Central memory CD8-positive, alpha-beta T cell (primary cell): ENCODE measurements at regions not wholly inside any gene's neighbourhood (a gene's known extent, or its start where the extent isn't known, plus 50 kb on each side); places are given as distances from the start of the nearest gene placed in this dataset.
"Not testable (repeated sequence)": the region's sequence is repeated elsewhere in the genome, so short reads cannot be mapped to it uniquely, and the experiment has no call there.

Experiments used
- ATAC-seq: fragments of 150-1000 bp; cut with Tn5 transposase; replicated peaks from 2 replicates; pipeline ENCODE4 v1.10.0; 2022; ENCODE audit warnings: mild to moderate bottlenecking, moderate FRiP score, moderate number of reproducible peaks; ENCODE audit not compliant: poor library complexity, severe bottlenecking; ENCODE audit errors: extremely low read depth
- DNase-seq, 2 donors: peaks; one replicate each; pipeline ENCODE4 v3.0.0; 2021; ENCODE audit warnings: low spot score in 2 of 2
- H3K27ac Mint-ChIP-seq: one replicate; pipeline ENCODE4 v1.8.0; 2022; ENCODE audit warnings: low read depth, mild to moderate bottlenecking, moderate library complexity, mixed read lengths
- H3K27me3 Mint-ChIP-seq: one replicate; pipeline ENCODE4 v1.8.0; 2022; ENCODE audit warnings: mixed read lengths
- H3K36me3 Mint-ChIP-seq: one replicate; pipeline ENCODE4 v1.8.0; 2022; ENCODE audit warnings: mild to moderate bottlenecking, moderate library complexity, mixed read lengths; ENCODE audit not compliant: insufficient read depth
- H3K4me1 Mint-ChIP-seq: one replicate; pipeline ENCODE4 v1.8.0; 2022; ENCODE audit warnings: mixed read lengths
- H3K4me3 Mint-ChIP-seq: one replicate; pipeline ENCODE4 v1.8.0; 2022; ENCODE audit warnings: mild to moderate bottlenecking, moderate library complexity, mixed read lengths
- H3K9me3 Mint-ChIP-seq: one replicate; pipeline ENCODE4 v1.8.0; 2022; ENCODE audit warnings: mixed read lengths

DNA sequence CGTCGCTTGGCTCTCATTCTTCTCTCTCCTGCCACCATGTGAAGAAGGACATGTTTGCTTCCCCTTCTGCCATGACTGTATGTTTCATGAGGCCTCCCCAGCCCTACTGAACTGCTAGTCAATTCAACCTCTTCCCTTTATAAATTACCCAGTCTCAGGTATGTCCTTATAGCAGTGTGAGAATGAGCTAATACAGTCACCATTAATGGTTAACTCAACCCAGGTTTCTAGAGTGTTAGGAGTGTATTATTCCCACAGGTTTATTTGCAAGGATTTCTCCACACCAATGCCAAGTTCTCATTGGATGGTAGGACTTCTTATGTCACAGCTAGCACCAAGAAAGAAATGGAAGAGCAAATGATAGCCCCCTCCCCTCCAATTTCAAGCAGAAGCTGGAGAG is 71.9 kb downstream of the DYNAP start:
- H3K9me3 Mint-ChIP-seq: peaks cover 6% of the 10 kb centered on the region
- H3K27me3 Mint-ChIP-seq: peaks cover 20% of the 10 kb centered on the region
- no peak overlapping the region for H3K27ac Mint-ChIP-seq
- no peak overlapping the region for H3K4me3 Mint-ChIP-seq
- peaks cover 2% of the 10 kb centered on the region for H3K36me3 Mint-ChIP-seq
- DNase-seq (no peak), ATAC-seq (no peak)
- H3K4me1 Mint-ChIP-seq: no peaks in the 10 kb centered on the region

DNA sequence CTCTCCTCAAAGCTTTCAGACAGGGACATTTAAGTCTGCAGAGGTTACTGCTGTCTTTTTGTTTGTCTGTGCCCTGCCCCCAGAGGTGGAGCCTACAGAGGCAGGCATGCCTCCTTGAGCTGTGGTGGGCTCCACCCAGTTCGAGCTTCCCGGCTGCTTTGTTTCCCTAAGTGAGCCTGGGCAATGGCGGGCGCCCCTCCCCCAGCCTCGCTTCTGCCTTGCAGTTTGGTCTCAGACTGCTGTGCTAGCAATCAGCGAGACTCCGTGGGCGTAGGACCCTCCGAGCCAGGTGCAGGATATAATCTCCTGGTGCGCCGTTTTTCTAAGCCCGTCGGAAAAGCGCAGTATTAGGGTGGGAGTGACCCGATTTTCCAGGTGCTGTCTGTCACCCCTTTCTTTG is 78.7 kb downstream of the DYNAP start:
- H3K27me3 Mint-ChIP-seq: peaks cover 18% of the 10 kb centered on the region
- DNase-seq, ATAC-seq, H3K9me3 Mint-ChIP-seq, H3K4me3 Mint-ChIP-seq, H3K4me1 Mint-ChIP-seq, H3K36me3 Mint-ChIP-seq, H3K27ac Mint-ChIP-seq: not testable (repeated sequence)

DNA sequence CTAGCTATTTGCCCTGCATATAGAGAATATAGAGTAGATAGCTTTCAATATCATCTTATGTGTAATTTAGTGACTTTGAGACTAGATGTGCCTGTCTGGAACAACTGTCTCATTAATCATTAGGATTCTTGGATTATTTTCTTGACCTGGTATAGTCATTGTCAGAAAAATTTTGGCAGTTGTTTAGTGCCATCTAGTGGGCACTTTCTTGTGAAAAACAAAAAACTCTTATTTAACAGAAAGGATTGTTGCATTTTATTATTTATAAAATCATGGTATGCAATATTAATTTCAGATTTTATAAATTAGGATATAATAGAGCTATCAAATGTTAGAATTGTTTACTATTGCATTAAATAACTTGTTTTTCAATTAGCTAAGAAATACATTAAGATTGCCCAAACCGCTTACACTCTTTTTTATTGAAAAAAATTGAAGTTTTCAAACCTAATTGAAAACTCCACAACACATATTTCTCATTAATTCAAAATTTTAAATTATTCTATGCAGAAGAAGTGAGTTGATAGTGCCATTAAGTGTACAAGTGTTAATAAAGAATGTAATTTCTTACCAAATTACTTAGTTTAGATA is 80.3 kb downstream of the DYNAP start:
- ATAC-seq (no peak), DNase-seq (no peak)
- Mint-ChIP-seq H3K4me3 (no peak overlapping the region), H3K36me3 (no peaks in the 10 kb centered on the region), H3K27ac (no peak overlapping the region), H3K9me3 (no peaks in the 10 kb centered on the region), H3K27me3 (peaks cover 18% of the 10 kb centered on the region), H3K4me1 (no peaks in the 10 kb centered on the region)

DNA sequence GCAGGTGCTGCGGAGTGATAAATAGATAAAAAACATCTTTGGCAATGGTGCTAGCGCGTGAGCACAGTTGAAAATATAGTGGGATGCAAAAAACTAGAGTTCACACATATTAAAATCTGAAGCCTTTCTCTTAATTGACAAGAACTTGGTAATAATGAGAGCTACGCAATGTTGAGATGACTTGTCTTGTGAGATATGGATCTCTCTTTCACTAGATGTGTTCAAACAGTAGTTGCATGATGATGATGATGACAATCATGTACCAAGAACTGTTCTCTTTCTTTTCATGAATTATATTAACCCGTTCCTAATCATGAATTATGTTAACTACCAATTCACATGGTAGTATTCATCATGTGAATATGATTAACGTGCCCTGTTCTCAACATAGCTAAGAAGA is 81.1 kb downstream of the DYNAP start:
- H3K27ac Mint-ChIP-seq: no peak overlapping the region
- peaks cover 16% of the 10 kb centered on the region for H3K27me3 Mint-ChIP-seq
- DNase-seq (no peak), ATAC-seq (no peak)
- H3K4me3 Mint-ChIP-seq: no peak overlapping the region
- H3K9me3 Mint-ChIP-seq: no peaks in the 10 kb centered on the region
- no peaks in the 10 kb centered on the region for H3K36me3 Mint-ChIP-seq
- H3K4me1 Mint-ChIP-seq: no peaks in the 10 kb centered on the region

DNA sequence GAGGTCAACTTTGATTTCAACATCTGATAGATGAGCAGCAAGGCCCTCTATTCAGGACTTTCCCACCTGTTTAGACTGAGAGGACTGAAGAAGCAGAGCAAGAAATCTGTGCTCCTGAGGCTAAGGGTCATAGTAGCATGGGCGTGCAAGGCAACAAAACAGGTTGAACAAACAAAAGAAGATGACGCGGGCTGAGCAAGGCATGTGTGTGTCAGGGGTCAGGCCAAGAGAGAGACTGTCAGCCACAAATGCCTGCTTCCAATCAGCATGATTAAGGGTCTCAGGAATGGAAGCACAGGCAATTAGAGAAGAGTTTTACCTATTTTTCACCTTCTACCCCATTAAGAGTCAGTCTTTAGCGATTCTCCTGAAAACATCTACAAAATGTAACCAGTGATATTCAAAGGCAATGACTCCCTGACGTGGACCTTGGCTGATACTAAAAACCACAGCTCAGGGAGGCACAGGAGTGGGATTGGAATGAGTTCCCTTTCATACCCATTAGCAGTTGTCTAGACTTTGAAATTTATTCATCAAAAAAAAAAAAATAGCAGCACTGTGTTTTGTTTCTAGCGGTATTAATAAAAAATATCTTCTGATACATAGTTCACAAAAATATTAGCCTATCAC is 81.9 kb downstream of the DYNAP start:
- H3K9me3 Mint-ChIP-seq: no peaks in the 10 kb centered on the region
- H3K27me3 Mint-ChIP-seq: peaks cover 10% of the 10 kb centered on the region
- no peak overlapping the region for H3K4me3 Mint-ChIP-seq
- no peak for DNase-seq
- H3K36me3 Mint-ChIP-seq: no peaks in the 10 kb centered on the region
- no peak overlapping the region for H3K27ac Mint-ChIP-seq
- no peak for ATAC-seq
- H3K4me1 Mint-ChIP-seq: no peaks in the 10 kb centered on the region

DNA sequence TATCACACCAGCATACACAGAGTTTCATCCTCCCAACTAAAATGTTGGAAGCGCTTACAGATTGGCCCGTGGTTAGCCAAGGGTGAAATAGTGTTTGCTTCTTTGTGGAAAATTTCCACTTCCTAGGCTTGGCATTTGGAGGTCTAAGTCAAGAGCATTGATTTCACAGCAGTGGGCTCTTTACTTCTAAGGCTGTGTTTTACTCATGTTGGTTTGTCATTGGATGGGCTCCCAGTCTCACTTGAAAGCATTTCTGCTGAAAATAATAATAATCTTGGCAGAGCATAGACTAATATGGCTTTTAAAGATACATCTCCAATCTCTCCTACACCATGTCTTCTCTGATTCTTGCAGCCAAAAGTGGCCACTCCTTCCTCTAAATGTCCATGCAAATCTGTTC is 82.9 kb downstream of the DYNAP start:
- DNase-seq: no peak
- no peaks in the 10 kb centered on the region for H3K9me3 Mint-ChIP-seq
- no peak for ATAC-seq
- peaks cover 1% of the 10 kb centered on the region for H3K27me3 Mint-ChIP-seq
- no peak overlapping the region for H3K27ac Mint-ChIP-seq
- H3K4me1 Mint-ChIP-seq: no peaks in the 10 kb centered on the region
- no peak overlapping the region for H3K4me3 Mint-ChIP-seq
- H3K36me3 Mint-ChIP-seq: no peaks in the 10 kb centered on the region

DNA sequence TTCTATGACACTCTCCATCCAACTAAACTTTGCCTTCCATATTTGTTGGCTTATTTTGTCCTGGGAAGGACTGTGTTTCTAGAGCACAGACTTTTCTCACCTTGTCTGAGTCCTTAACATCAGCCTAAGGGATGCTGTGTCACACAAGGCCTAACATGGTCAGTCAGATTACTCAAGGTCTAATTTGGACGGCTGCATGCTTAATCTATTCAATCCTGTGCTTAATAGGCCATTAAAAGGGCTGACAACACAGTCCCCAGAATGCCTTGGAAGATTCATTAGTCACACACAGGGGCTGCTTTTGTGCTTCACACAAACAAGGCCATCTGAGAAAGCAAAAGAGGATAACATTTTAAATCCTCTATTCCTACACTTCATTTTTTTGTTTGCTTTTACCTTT is 84.0 kb downstream of the DYNAP start:
- Mint-ChIP-seq H3K36me3 (no peaks in the 10 kb centered on the region), H3K4me3 (no peak overlapping the region), H3K4me1 (no peaks in the 10 kb centered on the region), H3K9me3 (no peaks in the 10 kb centered on the region), H3K27me3 (no peaks in the 10 kb centered on the region), H3K27ac (no peak overlapping the region)
- DNase-seq (no peak), ATAC-seq (no peak)

DNA sequence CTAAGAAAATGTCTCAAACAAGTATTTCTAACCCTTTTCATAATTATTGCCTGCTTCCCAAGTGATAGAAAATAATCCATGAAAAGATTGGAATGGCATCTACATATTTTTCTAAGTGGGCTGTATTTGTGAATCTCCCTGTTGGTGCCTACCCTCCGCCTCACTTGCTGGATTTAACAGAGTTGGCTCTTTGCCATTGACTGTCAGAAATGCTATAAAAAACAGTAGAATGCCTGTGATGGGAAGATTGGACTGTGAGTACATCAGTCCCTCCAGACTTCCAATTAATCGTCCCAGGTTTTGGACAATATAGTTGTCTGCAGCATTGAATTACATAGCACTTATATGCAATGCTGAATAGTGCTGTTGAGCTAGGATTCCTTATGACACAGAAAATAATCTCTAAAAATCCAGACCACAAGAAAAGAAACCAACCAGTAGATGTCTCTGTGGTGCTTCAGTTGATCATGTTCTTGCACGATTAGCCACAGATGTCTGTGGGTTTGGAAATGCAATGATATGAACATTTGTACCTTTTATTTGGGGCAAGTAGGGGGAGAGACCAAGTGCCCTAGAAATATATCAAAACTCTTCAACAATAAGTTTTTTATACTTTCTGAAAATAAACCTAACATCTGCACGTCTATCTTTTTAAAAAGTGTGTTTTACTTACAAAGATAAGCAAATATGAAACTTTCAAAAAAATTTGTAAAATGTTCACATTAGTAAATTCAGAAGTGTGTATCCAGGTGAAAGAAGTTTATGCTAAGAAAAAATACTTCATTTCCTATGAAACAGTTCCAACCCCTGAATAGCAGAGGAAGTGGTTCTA is 88.5 kb downstream of the DYNAP start:
- Mint-ChIP-seq H3K4me3 (no peak overlapping the region), H3K4me1 (no peaks in the 10 kb centered on the region), H3K36me3 (no peaks in the 10 kb centered on the region), H3K27ac (no peak overlapping the region), H3K27me3 (peaks cover 3% of the 10 kb centered on the region), H3K9me3 (no peaks in the 10 kb centered on the region)
- DNase-seq (no peak), ATAC-seq (no peak)

DNA sequence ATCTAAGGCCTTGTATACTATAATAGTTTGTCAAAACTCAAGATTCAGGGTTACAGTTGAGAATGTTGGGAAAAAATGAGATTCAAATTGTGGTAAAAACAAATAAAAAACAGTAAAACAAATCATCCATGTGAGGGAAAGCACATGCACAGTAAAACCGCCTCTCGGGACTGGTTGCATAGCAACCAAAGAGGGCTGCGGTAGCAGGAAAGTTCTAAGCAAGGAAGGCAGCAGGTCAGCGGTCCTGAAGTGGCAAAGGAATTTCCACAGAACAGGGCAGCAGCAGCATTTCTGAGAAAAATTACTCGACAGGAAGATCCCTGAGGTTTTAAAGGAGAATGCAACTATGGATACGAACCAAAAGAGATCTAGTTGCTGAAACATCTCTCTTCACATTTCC is 93.7 kb downstream of the DYNAP start:
- no peaks in the 10 kb centered on the region for H3K9me3 Mint-ChIP-seq
- H3K4me1 Mint-ChIP-seq: no peaks in the 10 kb centered on the region
- ATAC-seq (no peak), DNase-seq (no peak)
- H3K27ac Mint-ChIP-seq: no peak overlapping the region
- H3K36me3 Mint-ChIP-seq: no peaks in the 10 kb centered on the region
- peaks cover 10% of the 10 kb centered on the region for H3K27me3 Mint-ChIP-seq
- no peak overlapping the region for H3K4me3 Mint-ChIP-seq

DNA sequence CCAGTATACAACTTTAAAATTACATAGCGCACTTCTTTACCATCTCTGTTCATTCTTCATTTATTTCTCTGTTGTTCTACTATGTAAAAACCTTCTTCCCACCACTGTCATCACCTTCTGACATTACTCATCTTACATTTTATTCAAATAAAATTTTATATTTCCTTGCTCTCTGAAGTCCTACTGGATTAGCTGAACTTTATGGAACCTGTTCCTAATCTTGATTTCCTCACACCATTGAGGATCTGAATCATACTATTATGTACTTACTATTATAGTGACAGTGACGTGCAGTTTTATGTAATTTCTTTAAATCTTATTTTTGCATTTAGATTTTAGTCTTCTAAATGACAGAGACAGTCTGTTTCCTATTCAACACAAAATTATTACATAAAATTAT is 98.3 kb downstream of the DYNAP start:
- Mint-ChIP-seq H3K4me1 (no peaks in the 10 kb centered on the region), H3K27ac (no peak overlapping the region), H3K36me3 (no peaks in the 10 kb centered on the region), H3K4me3 (no peak overlapping the region), H3K27me3 (peaks cover 10% of the 10 kb centered on the region), H3K9me3 (no peaks in the 10 kb centered on the region)
- DNase-seq: no peak
- ATAC-seq: no peak

DNA sequence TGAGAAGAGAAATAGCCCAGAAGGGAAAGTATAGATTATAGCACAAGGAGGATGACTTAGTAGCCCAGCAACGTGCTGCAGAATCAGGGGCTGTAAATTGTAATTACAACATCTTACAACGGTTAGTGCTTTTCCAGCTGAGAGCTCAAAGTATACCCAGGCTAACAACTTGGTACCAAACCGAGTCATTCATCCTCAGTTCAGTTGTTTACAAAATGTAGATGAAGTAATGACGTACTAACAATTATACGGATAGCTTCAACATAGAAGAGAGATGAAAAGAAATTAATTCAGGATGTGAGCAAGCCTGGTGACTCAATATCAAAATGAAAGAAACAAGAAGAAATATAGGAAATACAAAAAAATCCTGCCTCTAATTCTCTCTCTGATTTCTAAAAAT is 99.2 kb downstream of the DYNAP start:
- Mint-ChIP-seq H3K27me3 (peaks cover under 1% of the 10 kb centered on the region), H3K36me3 (no peaks in the 10 kb centered on the region), H3K27ac (no peak overlapping the region), H3K4me1 (no peaks in the 10 kb centered on the region), H3K4me3 (no peak overlapping the region), H3K9me3 (no peaks in the 10 kb centered on the region)
- no peak for DNase-seq
- no peak for ATAC-seq

DNA sequence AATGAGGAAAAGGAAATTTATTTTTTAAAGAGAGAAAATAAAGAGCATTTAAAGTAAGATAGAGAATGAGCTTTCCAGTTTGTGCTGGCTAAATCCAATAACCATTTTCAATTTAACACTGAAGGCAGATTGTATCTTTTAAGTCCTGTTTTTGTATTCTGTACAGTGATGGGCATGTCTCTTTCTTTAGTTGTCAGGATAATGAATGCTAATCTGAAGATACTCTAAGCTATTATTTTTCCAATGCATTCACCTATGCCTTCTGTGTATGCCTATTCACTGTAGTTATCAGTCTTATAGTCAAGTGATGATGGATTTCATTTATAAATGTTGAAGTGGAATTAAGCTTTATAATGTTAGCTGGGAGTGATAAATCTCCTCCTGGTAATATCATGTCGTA is 101.4 kb downstream of the DYNAP start:
- DNase-seq: no peak
- no peak overlapping the region for H3K27ac Mint-ChIP-seq
- peaks cover 4% of the 10 kb centered on the region for H3K27me3 Mint-ChIP-seq
- no peak for ATAC-seq
- H3K9me3 Mint-ChIP-seq: no peaks in the 10 kb centered on the region
- H3K4me1 Mint-ChIP-seq: no peaks in the 10 kb centered on the region
- H3K4me3 Mint-ChIP-seq: no peak overlapping the region
- H3K36me3 Mint-ChIP-seq: no peaks in the 10 kb centered on the region
